ENCODE measurements at regions not wholly inside any gene's neighbourhood (a gene's known extent, or its start where the extent isn't known, plus 50 kb on each side); places are given as distances from the start of the nearest gene placed in this dataset.

DNA sequence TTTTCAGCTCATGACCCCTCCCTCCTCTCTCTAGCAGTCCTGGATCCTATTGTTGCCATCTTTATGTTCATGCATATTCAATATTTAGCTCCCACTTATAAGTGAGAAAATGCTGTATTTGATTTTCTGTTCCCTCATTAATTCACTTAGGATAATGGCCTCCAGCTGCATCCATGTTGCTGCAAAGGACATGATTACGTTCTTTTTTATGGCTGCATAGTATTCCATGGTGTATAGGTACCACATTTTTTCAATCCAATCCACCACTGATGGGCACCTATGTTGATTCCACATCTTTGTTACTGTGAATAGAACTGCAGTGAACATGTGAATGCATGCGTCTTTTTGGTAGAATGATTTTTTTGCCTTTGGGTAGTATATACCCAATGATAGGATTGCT, 188.4 kb downstream of the FOXL1 start:
- TF ChIP-seq, protein P1, sequence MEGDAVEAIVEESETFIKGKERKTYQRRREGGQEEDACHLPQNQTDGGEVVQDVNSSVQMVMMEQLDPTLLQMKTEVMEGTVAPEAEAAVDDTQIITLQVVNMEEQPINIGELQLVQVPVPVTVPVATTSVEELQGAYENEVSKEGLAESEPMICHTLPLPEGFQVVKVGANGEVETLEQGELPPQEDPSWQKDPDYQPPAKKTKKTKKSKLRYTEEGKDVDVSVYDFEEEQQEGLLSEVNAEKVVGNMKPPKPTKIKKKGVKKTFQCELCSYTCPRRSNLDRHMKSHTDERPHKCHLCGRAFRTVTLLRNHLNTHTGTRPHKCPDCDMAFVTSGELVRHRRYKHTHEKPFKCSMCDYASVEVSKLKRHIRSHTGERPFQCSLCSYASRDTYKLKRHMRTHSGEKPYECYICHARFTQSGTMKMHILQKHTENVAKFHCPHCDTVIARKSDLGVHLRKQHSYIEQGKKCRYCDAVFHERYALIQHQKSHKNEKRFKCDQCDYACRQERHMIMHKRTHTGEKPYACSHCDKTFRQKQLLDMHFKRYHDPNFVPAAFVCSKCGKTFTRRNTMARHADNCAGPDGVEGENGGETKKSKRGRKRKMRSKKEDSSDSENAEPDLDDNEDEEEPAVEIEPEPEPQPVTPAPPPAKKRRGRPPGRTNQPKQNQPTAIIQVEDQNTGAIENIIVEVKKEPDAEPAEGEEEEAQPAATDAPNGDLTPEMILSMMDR (IDR thresholded peaks at IDR 0.05; ENCODE audit: low read depth, low read length, missing input control) = no peak
- TF ChIP-seq YY1 (IDR thresholded peaks at IDR 0.05) = no peak
- no peak for TF ChIP-seq EGR1 (IDR thresholded peaks at IDR 0.05; ENCODE audit: low read depth in 2 of 2)

All from liver (tissue), 3 donors.